Breast epithelium (tissue), 4 donors: ENCODE measurements at regions not wholly inside any gene's neighbourhood (a gene's known extent, or its start where the extent isn't known, plus 50 kb on each side); places are given as distances from the start of the nearest gene placed in this dataset.

ENCODE experiments used
- DNase-seq, 2 donors: peaks; one replicate each; pipeline ENCODE4 v3.0.0-alpha.2; 2019; ENCODE audit warnings: low spot score in 2 of 2
- H3K27ac ChIP-seq, 2 donors: fragments of 200-600 bp; sonication (generic) in 1 of 2; one replicate each; pipeline ENCODE4 v1.5.1; 2016 to 2019; ENCODE audit warnings: mild to moderate bottlenecking in 1 of 2
- H3K27me3 ChIP-seq, 2 donors: fragments of 200-600 bp; sonication (generic) in 1 of 2; one replicate each; pipeline versions ENCODE4 v1.5.1 to v1.6.0; 2017 to 2019; ENCODE audit warnings: control low read depth in 1 of 2, mild to moderate bottlenecking in 1 of 2
- H3K36me3 ChIP-seq: fragments of 200-600 bp; one replicate; pipeline ENCODE4 v1.5.1; 2019
- H3K4me1 ChIP-seq, 2 donors: fragments of 200-600 bp; sonication (generic); one replicate each; pipeline ENCODE4 v1.5.1; 2016 to 2019; ENCODE audit warnings: control low read depth in 1 of 2
- H3K4me3 ChIP-seq, 3 donors: fragments of 200-600 bp; sonication (generic); 1 replicate in 2 of 3; 2 replicates in 1 of 3; pipeline ENCODE4 v1.5.1; 2016 to 2019; ENCODE audit warnings: mild to moderate bottlenecking in 3 of 3, moderate library complexity in 2 of 3
- H3K9me3 ChIP-seq, 2 donors: fragments of 200-600 bp; sonication (generic) in 1 of 2; one replicate each; pipeline ENCODE4 v1.5.1; 2016 to 2019; ENCODE audit warnings: control low read depth in 1 of 2
- CTCF ChIP-seq, 3 donors: fragments of 450-650 bp; IDR thresholded peaks; one replicate each; pipeline ENCODE4 v1.5.1; 2016 to 2017; ENCODE audit warnings: antibody characterized with exemption in 3 of 3, mild to moderate bottlenecking in 3 of 3, moderate library complexity in 3 of 3
- POLR2A ChIP-seq: fragments of 450-650 bp; IDR thresholded peaks from one replicate; pipeline ENCODE4 v1.6.1; 2016; ENCODE audit warnings: antibody characterized with exemption, mild to moderate bottlenecking, moderate library complexity
- POLR2AphosphoS5 ChIP-seq, 3 donors: sonication (generic); formaldehyde crosslinking; IDR thresholded peaks; one replicate each; pipeline ENCODE4 v1.6.1; 2017; ENCODE audit warnings: antibody characterized with exemption in 3 of 3
- intact Hi-C: fragments of 100-400 bp; cut with DNase I; formaldehyde crosslinking; loops from one replicate; pipeline ENCODE4 v1.15.1; 2023; ENCODE audit warnings: low total_unique reads

- intact Hi-C loops = no loop called here
- TF ChIP-seq CTCF (IDR thresholded peaks at IDR 0.05) = no peak
- TF ChIP-seq POLR2A = no peak
- no peak for TF ChIP-seq POLR2AphosphoS5 (IDR thresholded peaks at IDR 0.05)
- H3K27me3 ChIP-seq = no peaks in the 10 kb centered on the region
- H3K27ac ChIP-seq = no peak overlapping the region
- H3K36me3 ChIP-seq = no peaks in the 10 kb centered on the region
- H3K4me1 ChIP-seq = no peaks in the 10 kb centered on the region
- no peak overlapping the region for H3K4me3 ChIP-seq
- H3K9me3 ChIP-seq = no peaks in the 10 kb centered on the region
- no peak for DNase-seq
Measured at GRCh38 chr5:74321326-74321725, 319.2 kb downstream of the ENC1 start.

GRCh38 chr5:74320526-74320925, 320.0 kb downstream of the ENC1 start:
- Histone ChIP-seq H3K36me3 (no peaks in the 10 kb centered on the region), H3K27me3 (no peaks in the 10 kb centered on the region), H3K27ac (no peak overlapping the region), H3K4me3 (no peak overlapping the region), H3K4me1 (no peaks in the 10 kb centered on the region), H3K9me3 (no peaks in the 10 kb centered on the region)
- intact Hi-C loops = no loop called here
- TF ChIP-seq CTCF (IDR thresholded peaks at IDR 0.05) (no peak), POLR2A (no peak), POLR2AphosphoS5 (IDR thresholded peaks at IDR 0.05) (no peak)
- DNase-seq = no peak

GRCh38 chr5:74319076-74319475, 321.5 kb downstream of the ENC1 start:
- Histone ChIP-seq H3K4me3 (no peak overlapping the region), H3K27me3 (no peaks in the 10 kb centered on the region), H3K36me3 (no peaks in the 10 kb centered on the region), H3K9me3 (no peaks in the 10 kb centered on the region), H3K4me1 (no peaks in the 10 kb centered on the region), H3K27ac (no peak overlapping the region)
- no peak for DNase-seq
- intact Hi-C loops = no loop called here
- TF ChIP-seq CTCF (IDR thresholded peaks at IDR 0.05) (no peak), POLR2AphosphoS5 (IDR thresholded peaks at IDR 0.05) (no peak), POLR2A (no peak)

GRCh38 chr5:74316064-74316603, 324.4 kb downstream of the ENC1 start:
- H3K4me3 ChIP-seq = no peak overlapping the region
- peak; percentile 52 to 59 for DNase-seq
- H3K27ac ChIP-seq = peak overlapping the region; percentile 18 to 40
- peak in 1 of 3 donors; percentile 24 for TF ChIP-seq POLR2AphosphoS5 (IDR thresholded peaks at IDR 0.05)
- no peak for TF ChIP-seq CTCF (IDR thresholded peaks at IDR 0.05)
- TF ChIP-seq POLR2A = no peak
- H3K9me3 ChIP-seq = no peaks in the 10 kb centered on the region
- H3K27me3 ChIP-seq = no peaks in the 10 kb centered on the region
- intact Hi-C loops = no loop called here
- H3K4me1 ChIP-seq = no peaks in the 10 kb centered on the region
- no peaks in the 10 kb centered on the region for H3K36me3 ChIP-seq

GRCh38 chr5:74314906-74315305, 325.6 kb downstream of the ENC1 start:
- Histone ChIP-seq H3K27ac (no peak overlapping the region), H3K4me3 (no peak overlapping the region), H3K9me3 (no peaks in the 10 kb centered on the region), H3K4me1 (peaks cover 0 to 3% of the 10 kb centered on the region in 2 donors), H3K27me3 (no peaks in the 10 kb centered on the region), H3K36me3 (no peaks in the 10 kb centered on the region)
- TF ChIP-seq POLR2AphosphoS5 (IDR thresholded peaks at IDR 0.05) = no peak
- TF ChIP-seq CTCF (IDR thresholded peaks at IDR 0.05) = no peak
- TF ChIP-seq POLR2A = no peak
- no peak for DNase-seq
- intact Hi-C loops = no loop called here
